Natural killer cell (primary cell): ENCODE measurements at regions not wholly inside any gene's neighbourhood (a gene's known extent, or its start where the extent isn't known, plus 50 kb on each side); places are given as distances from the start of the nearest gene placed in this dataset.

Experiments used
- ATAC-seq, 3 donors: fragments of 150-1000 bp in 2 of 3; fragments of 200-7000 bp in 1 of 3; cut with Tn5 transposase; 1 replicate in 1 of 3; 2 replicates in 2 of 3; pipeline ENCODE4 v1.10.0; 2021; ENCODE audit warnings: mild to moderate bottlenecking in 2 of 3, moderate library complexity in 2 of 3
- DNase-seq, 2 donors: peaks; one replicate each; pipeline versions ENCODE4 v3.0.0 to v3.0.0-alpha.2; 2013 to 2021; ENCODE audit warnings: mixed read lengths in 1 of 2
- H3K27ac ChIP-seq: one replicate; pipeline ENCODE4 v1.5.1; 2013; ENCODE audit warnings: mild to moderate bottlenecking, low read length
- H3K27me3 ChIP-seq: one replicate; pipeline ENCODE4 v1.6.1; 2013; ENCODE audit warnings: low read length; ENCODE audit not compliant: control insufficient read depth, insufficient read depth
- H3K36me3 ChIP-seq: one replicate; pipeline ENCODE4 v1.6.1; 2013; ENCODE audit warnings: low read length; ENCODE audit not compliant: control insufficient read depth, insufficient read depth
- H3K4me1 ChIP-seq: one replicate; pipeline ENCODE4 v1.6.1; 2013; ENCODE audit warnings: low read length; ENCODE audit not compliant: control insufficient read depth, insufficient read depth
- H3K4me3 ChIP-seq: one replicate; pipeline ENCODE4 v1.5.1; 2013; ENCODE audit warnings: low read length
- H3K9me3 ChIP-seq: one replicate; pipeline ENCODE4 v1.6.1; 2013; ENCODE audit warnings: low read length; ENCODE audit not compliant: control insufficient read depth, insufficient read depth
- H3K27ac Mint-ChIP-seq, 2 donors: one replicate each; pipeline ENCODE4 v1.8.0; 2022; ENCODE audit warnings: mild to moderate bottlenecking in 2 of 2, mixed read lengths in 2 of 2, moderate library complexity in 1 of 2
- H3K27me3 Mint-ChIP-seq, 2 donors: one replicate each; pipeline ENCODE4 v1.8.0; 2022; ENCODE audit warnings: low read depth in 2 of 2, mixed read lengths in 2 of 2
- H3K36me3 Mint-ChIP-seq: one replicate; pipeline ENCODE4 v1.8.0; 2022; ENCODE audit warnings: mixed read lengths
- H3K4me1 Mint-ChIP-seq, 2 donors: one replicate each; pipeline ENCODE4 v1.8.0; 2022; ENCODE audit warnings: mixed read lengths in 2 of 2
- H3K4me3 Mint-ChIP-seq: one replicate; pipeline ENCODE4 v1.8.0; 2022; ENCODE audit warnings: mild to moderate bottlenecking, moderate library complexity, mixed read lengths
- H3K9me3 Mint-ChIP-seq, 2 donors: one replicate each; pipeline ENCODE4 v1.8.0; 2022; ENCODE audit warnings: mixed read lengths in 2 of 2
- WGBS: methylation state at CpG from one replicate; pipeline ENCODE4 v1.1.7; 2013; ENCODE audit warnings: missing lambda C conversion rate; ENCODE audit not compliant: insufficient coverage; 5-methylcytosine and 5-hydroxymethylcytosine counted together
- intact Hi-C: fragments of 100-400 bp; cut with micrococcal nuclease; formaldehyde crosslinking; loops from one replicate; pipeline ENCODE4 v1.14.2; 2022
- TF ChIP-seq, protein P1 (sequence below): fragments of 200-600 bp; IDR thresholded peaks from one replicate; pipeline ENCODE4 v1.8.0; 2022; ENCODE audit warnings: antibody characterized with exemption

DNA sequence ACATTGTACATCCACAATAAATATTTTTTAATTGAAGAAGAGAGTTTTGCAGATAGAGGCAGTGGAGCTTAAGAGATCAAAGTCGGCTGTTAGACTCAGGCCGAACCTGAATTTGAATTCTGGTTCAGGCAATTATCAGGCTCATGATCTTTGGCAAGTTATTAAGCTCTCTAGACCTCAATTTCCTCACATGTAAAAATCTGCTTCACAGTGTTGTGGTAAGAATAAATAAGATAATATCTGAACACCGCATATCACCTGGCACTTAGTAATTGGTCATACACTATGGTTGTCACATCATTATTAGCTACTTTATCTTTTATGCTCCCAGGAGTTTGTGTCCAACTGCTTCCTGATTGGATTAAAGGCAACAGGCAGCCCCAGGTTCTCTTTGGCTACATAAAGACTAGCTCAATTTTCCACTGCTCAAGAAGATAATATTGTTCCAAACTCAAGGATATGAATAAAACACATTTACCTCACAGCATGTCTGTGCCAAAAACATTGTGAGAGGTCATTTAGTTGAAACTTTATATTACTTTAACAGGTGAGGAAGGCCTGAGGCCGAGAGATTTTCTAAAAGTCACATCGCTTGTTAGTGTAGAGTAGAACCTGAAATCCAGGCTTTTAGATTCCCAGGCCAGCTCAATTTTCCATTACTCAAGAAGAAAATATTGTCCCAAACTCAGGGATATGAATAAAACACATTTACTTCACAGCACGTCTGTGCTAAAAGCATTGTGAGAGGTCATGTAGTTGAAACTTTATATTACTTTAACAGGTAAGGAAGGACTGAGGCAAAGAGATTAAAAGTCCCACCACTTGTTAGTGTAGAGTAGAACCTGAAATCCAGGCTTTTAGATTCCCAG lies 289.2 kb upstream of the PTGER4 start:
- H3K4me3 Mint-ChIP-seq, result peak overlapping the region; percentile 72
- H3K4me1 ChIP-seq, result peaks cover 20% of the 10 kb centered on the region
- no peak overlapping the region for H3K4me3 ChIP-seq
- H3K27me3 ChIP-seq, result no peaks in the 10 kb centered on the region
- WGBS, result 22% methylated on average over 3 of the region's 6 CpGs
- TF ChIP-seq, protein P1, sequence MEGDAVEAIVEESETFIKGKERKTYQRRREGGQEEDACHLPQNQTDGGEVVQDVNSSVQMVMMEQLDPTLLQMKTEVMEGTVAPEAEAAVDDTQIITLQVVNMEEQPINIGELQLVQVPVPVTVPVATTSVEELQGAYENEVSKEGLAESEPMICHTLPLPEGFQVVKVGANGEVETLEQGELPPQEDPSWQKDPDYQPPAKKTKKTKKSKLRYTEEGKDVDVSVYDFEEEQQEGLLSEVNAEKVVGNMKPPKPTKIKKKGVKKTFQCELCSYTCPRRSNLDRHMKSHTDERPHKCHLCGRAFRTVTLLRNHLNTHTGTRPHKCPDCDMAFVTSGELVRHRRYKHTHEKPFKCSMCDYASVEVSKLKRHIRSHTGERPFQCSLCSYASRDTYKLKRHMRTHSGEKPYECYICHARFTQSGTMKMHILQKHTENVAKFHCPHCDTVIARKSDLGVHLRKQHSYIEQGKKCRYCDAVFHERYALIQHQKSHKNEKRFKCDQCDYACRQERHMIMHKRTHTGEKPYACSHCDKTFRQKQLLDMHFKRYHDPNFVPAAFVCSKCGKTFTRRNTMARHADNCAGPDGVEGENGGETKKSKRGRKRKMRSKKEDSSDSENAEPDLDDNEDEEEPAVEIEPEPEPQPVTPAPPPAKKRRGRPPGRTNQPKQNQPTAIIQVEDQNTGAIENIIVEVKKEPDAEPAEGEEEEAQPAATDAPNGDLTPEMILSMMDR, result no peak
- no peaks in the 10 kb centered on the region for H3K9me3 ChIP-seq
- no peaks in the 10 kb centered on the region for H3K9me3 Mint-ChIP-seq
- H3K36me3 ChIP-seq, result no peaks in the 10 kb centered on the region
- intact Hi-C loops, result no loop called here
- peaks cover 65% of the 10 kb centered on the region in 2 donors for H3K4me1 Mint-ChIP-seq
- no peaks in the 10 kb centered on the region for H3K27me3 Mint-ChIP-seq
- ATAC-seq (peak; percentile 22 to 71 (median 54)), DNase-seq (peak in 1 of 2 donors; percentile 64)
- H3K36me3 Mint-ChIP-seq, result no peaks in the 10 kb centered on the region
- peak overlapping the region; percentile 1 to 87 for H3K27ac Mint-ChIP-seq
- H3K27ac ChIP-seq, result no peak overlapping the region

- Histone ChIP-seq H3K4me3 (no peak overlapping the region), H3K9me3 (no peaks in the 10 kb centered on the region), H3K4me1 (peaks cover 26% of the 10 kb centered on the region), H3K27me3 (no peaks in the 10 kb centered on the region), H3K27ac (no peak overlapping the region), H3K36me3 (no peaks in the 10 kb centered on the region)
- Mint-ChIP-seq H3K4me3 (peak overlapping the region; percentile 72), H3K36me3 (no peaks in the 10 kb centered on the region), H3K9me3 (no peaks in the 10 kb centered on the region), H3K4me1 (peaks cover 74% of the 10 kb centered on the region in 2 donors), H3K27ac (peak overlapping the region; percentile 1 to 87), H3K27me3 (no peaks in the 10 kb centered on the region)
- intact Hi-C loops, result loop anchor here (5.0 kb wide), 1 partner anchor 293 kb away; no protein-coding TSS in a partner anchor
- TF ChIP-seq, protein P1, result no peak
- 94% methylated on average over 2 of the region's 4 CpGs for WGBS
- ATAC-seq (no peak), DNase-seq (no peak)
Observed at GRCh38 chr5:40389591-40389990, 290.1 kb upstream of the PTGER4 start.

- H3K9me3 ChIP-seq, result no peaks in the 10 kb centered on the region
- intact Hi-C loops, result loop anchor here (2.0 to 5.0 kb wide), 3 partner anchors 25 to 296 kb away; no protein-coding TSS in a partner anchor
- no peaks in the 10 kb centered on the region for H3K9me3 Mint-ChIP-seq
- no peaks in the 10 kb centered on the region for H3K27me3 Mint-ChIP-seq
- no peaks in the 10 kb centered on the region for H3K36me3 ChIP-seq
- ATAC-seq, result peak; percentile 79 to 84 (median 82)
- peak overlapping the region; percentile 75 to 86 for H3K27ac Mint-ChIP-seq
- DNase-seq, result peak; percentile 34 to 68
- peak overlapping the region; percentile 61 for H3K4me3 Mint-ChIP-seq
- no peaks in the 10 kb centered on the region for H3K36me3 Mint-ChIP-seq
- no peak overlapping the region for H3K4me3 ChIP-seq
- peak overlapping the region; percentile 34 for H3K27ac ChIP-seq
- H3K4me1 Mint-ChIP-seq, result peaks cover 75 to 78% of the 10 kb centered on the region in 2 donors
- 0% methylated on average over 1 of the region's 3 CpGs for WGBS
- TF ChIP-seq, protein P1, result no peak
- no peaks in the 10 kb centered on the region for H3K27me3 ChIP-seq
- peaks cover 26% of the 10 kb centered on the region for H3K4me1 ChIP-seq
Observed at GRCh38 chr5:40386289-40386688, 293.4 kb upstream of the PTGER4 start.
